GM18873 (cell line): ENCODE measurements at regions not wholly inside any gene's neighbourhood (a gene's known extent, or its start where the extent isn't known, plus 50 kb on each side); places are given as distances from the start of the nearest gene placed in this dataset.
"Not testable (repeated sequence)": the region's sequence is repeated elsewhere in the genome, so short reads cannot be mapped to it uniquely, and the experiment has no call there.

Experiments
- ATAC-seq: cut with Tn5 transposase; IDR thresholded peaks from one replicate; pipeline ENCODE4 v1.9.1; 2021; ENCODE audit warnings: mild to moderate bottlenecking, moderate library complexity, moderate number of reproducible peaks; ENCODE audit not compliant: unreplicated experiment, low FRiP score

GRCh38 chr2:77720115-77720514, 197.9 kb upstream of the LRRTM4 start:
- ATAC-seq = no peak

GRCh38 chr2:77721593-77721992, 199.4 kb upstream of the LRRTM4 start:
- ATAC-seq = no peak

- ATAC-seq = no peak
These were observed 202.9 kb upstream of the LRRTM4 start for GRCh38 chr2:77725045-77725444.

DNA sequence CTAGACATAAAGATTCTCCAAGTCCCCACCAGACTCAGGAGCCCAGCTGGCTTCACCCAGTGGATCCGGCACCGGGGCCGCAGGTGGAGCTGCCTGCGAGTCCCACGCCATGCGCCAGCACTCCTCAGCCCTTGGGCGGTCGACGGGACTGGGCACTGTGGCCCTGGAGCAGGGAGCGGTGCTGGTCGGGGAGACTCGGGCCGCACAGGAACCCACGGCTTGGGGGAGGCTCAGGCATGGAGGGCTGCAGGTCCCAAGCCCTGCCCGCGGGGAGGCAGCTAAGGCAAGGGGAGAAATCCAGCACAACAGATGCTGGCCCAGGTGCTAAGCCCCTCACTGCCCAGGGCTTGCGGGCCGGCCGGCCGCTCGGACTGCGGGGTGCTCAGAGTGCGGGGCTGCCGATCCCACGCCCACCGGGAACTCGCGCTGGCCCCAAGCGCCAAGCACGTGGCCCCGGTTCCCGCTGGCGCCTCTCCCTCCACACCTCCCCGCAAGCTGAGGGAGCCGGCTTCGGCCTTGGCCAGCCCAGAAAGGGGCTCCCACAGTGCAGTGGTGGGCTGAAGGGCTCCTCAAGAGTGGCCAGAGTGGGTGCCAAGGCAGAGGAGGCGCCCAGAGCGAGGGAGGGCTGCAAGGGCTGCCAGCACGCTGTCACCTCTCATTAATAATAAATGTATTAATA, 212.6 kb upstream of the LRRTM4 start:
- not testable (repeated sequence) for ATAC-seq

DNA sequence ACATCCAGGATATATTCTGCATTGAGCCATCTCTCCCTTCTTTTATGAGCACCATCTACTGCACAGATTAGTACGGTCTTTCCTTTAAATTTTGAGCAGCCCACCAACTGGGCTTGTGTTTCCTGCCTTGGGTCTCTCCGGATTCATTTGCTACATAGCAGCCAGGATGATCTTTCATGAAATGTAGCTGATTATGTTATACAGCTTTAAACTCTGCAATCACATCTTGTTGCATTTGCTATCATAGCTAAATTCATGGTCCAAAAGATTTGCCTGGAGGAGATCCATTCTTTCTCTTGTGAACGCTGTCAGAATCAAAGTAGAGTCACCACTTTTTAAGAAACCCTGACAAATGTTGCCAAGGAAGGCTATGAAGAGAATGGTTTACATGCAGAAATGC, 215.1 kb upstream of the LRRTM4 start:
- no peak for ATAC-seq

- no peak for ATAC-seq
These were observed 224.6 kb upstream of the LRRTM4 start for GRCh38 chr2:77746780-77747179.

DNA sequence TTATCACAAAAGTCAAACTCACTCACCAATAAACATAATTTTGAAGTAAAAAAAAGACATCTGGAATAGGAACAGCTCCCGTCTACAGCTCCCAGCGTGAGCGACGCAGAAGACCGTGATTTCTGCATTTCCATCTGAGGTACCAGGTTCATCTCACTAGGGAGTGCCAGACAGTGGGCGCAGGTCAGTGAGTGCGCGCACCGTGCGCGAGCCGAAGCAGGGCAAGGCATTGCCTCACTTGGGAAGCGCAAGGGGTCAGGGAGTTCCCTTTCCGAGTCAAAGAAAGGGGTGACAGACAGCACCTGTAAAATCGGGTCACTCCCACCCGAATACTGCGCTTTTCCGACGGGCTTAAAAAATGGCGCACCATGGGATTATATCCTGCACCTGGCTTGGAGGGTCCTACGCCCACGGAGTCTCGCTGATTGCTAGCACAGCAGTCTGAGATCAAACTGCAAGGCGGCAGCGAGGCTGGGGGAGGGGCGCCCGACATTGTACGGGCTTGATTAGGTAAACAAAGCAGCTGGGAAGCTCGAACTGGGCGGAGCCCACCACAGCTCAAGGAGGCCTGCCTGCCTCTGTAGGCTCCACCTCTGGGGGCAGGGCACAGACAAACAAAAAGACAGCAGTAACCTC, 231.7 kb upstream of the LRRTM4 start:
- ATAC-seq = not testable (repeated sequence)

- no peak for ATAC-seq
These were observed 245.4 kb upstream of the LRRTM4 start for GRCh38 chr2:77767388-77768076.

GRCh38 chr2:77768508-77768907, 246.3 kb upstream of the LRRTM4 start:
- no peak for ATAC-seq

- no peak for ATAC-seq
These were observed 256.7 kb upstream of the LRRTM4 start for GRCh38 chr2:77778917-77779316.

- not testable (repeated sequence) for ATAC-seq
These were observed 271.3 kb upstream of the LRRTM4 start for GRCh38 chr2:77793500-77793899.

DNA sequence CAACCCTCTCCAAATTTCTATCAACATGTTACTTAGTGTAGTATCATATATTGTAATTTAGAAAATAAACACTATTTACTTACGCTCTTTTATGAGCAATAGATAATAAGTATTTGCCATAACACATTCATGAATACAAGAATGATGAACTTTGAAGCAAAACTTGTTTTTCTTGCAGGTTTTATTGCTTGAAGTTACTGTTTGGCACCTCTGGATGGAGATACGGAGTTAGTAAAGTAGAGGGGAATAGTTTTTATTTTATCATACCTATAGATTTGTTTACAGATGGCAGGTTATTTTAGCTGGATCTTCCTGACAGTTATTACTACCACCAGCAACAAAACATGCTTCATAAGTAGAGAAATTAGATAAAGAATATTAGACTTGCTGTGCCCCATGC, 274.2 kb upstream of the LRRTM4 start:
- ATAC-seq = no peak

- no peak for ATAC-seq
These were observed 274.9 kb upstream of the LRRTM4 start for GRCh38 chr2:77797088-77797487.

GRCh38 chr2:77800410-77800809, 278.2 kb upstream of the LRRTM4 start:
- no peak for ATAC-seq

DNA sequence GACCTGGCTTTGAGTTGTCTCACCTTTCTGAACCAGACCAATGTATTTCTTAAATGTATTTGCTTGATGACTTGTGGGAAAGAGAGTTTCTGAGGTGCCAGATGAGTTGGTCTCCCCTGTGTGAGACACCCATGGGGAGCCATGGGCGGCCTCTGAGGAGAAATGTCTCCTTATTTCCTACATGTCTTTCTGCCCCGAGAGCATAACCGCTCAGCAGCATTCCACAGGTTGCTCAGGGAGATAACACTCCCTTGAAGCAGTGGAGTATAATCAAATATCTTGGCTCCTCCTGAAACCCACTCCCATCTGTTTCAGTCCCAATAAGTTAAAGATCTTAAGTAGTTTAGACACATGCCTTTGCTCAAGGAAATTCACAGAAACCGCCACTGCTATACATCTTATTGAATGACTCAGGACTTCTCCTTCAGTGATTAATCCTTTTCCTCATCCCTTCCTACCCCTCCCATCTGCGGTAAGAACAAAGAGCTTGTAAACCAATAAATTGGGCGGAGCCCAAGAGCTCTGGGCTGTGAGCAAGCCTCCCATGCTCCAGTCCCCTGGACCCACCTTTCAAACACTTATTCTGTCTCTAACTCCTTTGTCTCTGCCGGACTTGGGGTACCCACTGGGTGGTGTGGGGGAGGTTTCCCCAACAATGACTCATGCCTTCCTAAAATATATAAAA, 285.5 kb upstream of the LRRTM4 start:
- no peak for ATAC-seq

DNA sequence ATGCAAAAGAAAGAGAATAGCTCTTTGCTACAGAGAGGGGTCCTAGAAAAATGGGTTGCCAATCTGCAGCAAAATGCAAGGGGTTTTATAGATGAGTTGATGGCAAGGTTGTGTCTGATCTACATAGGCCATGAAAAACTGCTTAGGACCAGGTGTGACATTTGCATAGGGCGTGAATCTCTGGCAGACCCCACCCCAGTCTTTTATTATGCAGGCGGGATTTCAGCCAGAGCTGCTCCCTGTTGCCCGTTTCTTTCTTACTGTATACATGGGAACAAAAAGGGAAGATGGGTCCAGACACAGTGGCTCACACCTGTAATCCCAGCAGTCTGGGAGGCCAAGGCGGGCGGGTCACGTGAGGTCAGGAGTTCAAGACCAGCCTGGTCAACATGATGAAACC, 286.4 kb upstream of the LRRTM4 start:
- no peak for ATAC-seq

DNA sequence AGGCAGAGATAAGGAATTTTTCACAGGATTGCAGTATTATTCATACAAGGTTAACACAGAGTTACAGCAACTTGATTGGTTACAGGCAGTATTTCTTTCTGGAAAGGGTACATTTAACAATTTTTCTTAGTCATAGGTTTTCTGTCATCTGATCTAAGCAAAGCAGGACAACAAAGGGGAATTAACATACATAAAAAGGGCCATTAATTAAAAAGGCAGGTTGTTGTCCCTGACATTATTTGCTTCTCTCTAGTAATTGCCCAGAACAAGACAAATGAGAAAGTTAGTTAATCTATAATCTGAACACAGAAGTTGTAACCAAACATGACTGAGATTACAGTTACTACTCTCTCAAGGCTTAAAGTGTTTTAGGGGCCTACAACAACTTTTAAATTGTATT, 291.4 kb upstream of the LRRTM4 start:
- ATAC-seq = no peak

- ATAC-seq = no peak
These were observed 294.4 kb upstream of the LRRTM4 start for GRCh38 chr2:77816618-77817017.

- no peak for ATAC-seq
These were observed 296.0 kb upstream of the LRRTM4 start for GRCh38 chr2:77818186-77818585.

DNA sequence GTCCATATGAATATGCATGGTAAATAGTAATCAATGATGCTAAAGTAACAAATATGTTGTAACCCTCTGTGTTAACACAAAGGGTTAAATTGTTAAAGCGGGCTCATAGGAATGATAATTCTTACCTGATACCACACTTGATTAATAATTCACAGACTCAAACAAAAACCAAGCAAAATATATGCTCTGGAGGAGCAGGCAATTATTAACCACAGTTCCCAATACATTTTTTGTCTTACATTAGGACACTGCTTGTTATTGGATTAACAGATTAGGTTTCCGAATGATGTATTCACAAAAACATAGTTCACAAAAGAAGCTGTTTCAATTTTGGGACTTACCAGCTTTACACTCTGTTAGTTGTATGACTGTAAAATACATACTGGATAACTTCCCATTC, 300.9 kb upstream of the LRRTM4 start:
- ATAC-seq = no peak

DNA sequence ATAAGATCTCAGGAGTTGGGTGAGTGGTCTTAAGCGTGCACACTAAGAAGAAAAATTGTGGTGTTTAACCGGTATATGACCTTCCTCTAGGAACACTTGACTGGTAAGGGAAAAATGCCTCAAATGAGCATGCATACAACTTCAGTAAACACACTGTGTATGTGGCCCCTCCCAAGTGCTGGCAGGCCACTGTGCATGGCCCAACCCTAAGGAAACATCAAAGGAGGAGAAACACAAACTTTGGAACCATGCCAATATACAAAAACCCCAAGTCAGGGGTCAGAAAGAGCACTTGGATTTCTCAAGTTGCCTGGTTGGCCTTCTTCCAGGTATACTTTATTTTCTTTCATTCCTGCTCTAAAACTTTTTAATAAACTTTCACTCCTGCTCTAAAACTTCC, 308.9 kb upstream of the LRRTM4 start:
- ATAC-seq = no peak
